Thyroid gland (tissue), 4 donors: ENCODE measurements at regions not wholly inside any gene's neighbourhood (a gene's known extent, or its start where the extent isn't known, plus 50 kb on each side); places are given as distances from the start of the nearest gene placed in this dataset.

Experiments
- POLR2A ChIP-seq, 2 donors: fragments of 450-650 bp; IDR thresholded peaks; one replicate each; pipeline ENCODE4 v1.6.1; 2017; ENCODE audit warnings: antibody characterized with exemption in 2 of 2, mild to moderate bottlenecking in 2 of 2, moderate library complexity in 1 of 2
- TF ChIP-seq, protein P1 (sequence below), 6 experiments: fragments of 200-600 bp in 3 of 6; fragments of 450-650 bp in 3 of 6; sonication (generic) in 3 of 6; IDR thresholded peaks; one replicate each; pipeline ENCODE4 v1.5.1; 2016 to 2019; ENCODE audit warnings: antibody characterized with exemption in 6 of 6, mild to moderate bottlenecking in 2 of 6, inconsistent platforms in 1 of 6, moderate library complexity in 1 of 6

DNA sequence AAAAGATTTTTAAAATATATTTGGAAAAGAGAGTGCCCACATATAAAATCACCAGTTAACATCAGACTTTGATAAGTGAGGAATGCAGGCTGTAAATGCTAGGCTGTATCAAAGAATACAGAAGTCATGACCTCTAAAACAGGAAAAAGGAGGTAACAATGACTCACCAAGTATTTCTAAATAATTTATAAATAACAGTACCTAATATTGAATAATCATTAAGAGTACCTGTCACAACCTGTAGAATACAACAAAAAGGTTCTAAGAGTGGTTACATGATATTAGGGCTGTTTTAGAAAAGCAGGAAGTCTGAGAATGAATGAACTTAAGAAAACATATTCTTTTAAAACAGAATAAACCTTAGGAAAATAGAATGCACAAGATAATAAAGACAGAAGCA lies 173.1 kb upstream of the CST7 start:
- TF ChIP-seq, protein P1, sequence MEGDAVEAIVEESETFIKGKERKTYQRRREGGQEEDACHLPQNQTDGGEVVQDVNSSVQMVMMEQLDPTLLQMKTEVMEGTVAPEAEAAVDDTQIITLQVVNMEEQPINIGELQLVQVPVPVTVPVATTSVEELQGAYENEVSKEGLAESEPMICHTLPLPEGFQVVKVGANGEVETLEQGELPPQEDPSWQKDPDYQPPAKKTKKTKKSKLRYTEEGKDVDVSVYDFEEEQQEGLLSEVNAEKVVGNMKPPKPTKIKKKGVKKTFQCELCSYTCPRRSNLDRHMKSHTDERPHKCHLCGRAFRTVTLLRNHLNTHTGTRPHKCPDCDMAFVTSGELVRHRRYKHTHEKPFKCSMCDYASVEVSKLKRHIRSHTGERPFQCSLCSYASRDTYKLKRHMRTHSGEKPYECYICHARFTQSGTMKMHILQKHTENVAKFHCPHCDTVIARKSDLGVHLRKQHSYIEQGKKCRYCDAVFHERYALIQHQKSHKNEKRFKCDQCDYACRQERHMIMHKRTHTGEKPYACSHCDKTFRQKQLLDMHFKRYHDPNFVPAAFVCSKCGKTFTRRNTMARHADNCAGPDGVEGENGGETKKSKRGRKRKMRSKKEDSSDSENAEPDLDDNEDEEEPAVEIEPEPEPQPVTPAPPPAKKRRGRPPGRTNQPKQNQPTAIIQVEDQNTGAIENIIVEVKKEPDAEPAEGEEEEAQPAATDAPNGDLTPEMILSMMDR (IDR thresholded peaks at IDR 0.05) = no peak
- no peak for TF ChIP-seq POLR2A (IDR thresholded peaks at IDR 0.05)
